Spleen (tissue), 11 donors: ENCODE measurements at regions not wholly inside any gene's neighbourhood (a gene's known extent, or its start where the extent isn't known, plus 50 kb on each side); places are given as distances from the start of the nearest gene placed in this dataset.

Experiments
- DNase-seq: peaks from one replicate; pipeline ENCODE4 v3.0.0-alpha.2; 2020
- H3K27ac ChIP-seq, 8 donors: fragments of 200-600 bp; sonication (generic) in 7 of 8; 1 replicate in 4 of 8; 2 replicates in 4 of 8; pipeline versions ENCODE4 v1.5.0 to v1.8.0; 2016 to 2021; ENCODE audit warnings: inconsistent platforms in 4 of 8, mild to moderate bottlenecking in 4 of 8, moderate library complexity in 1 of 8
- H3K27me3 ChIP-seq, 7 donors: fragments of 200-600 bp; sonication (generic) in 6 of 7; replicated peaks in 1 of 7; 1 replicate in 4 of 7; 2 replicates in 3 of 7; pipeline versions ENCODE4 v1.5.0 to v1.8.0; 2016 to 2021; ENCODE audit warnings: inconsistent platforms in 3 of 7, mild to moderate bottlenecking in 1 of 7
- H3K36me3 ChIP-seq, 6 donors: fragments of 200-600 bp; sonication (generic) in 5 of 6; 1 replicate in 4 of 6; 2 replicates in 2 of 6; pipeline versions ENCODE4 v1.5.0 to v1.8.0; 2016 to 2021; ENCODE audit warnings: inconsistent platforms in 2 of 6
- H3K4me1 ChIP-seq, 6 donors: fragments of 200-600 bp; sonication (generic) in 5 of 6; 1 replicate in 3 of 6; 2 replicates in 3 of 6; pipeline versions ENCODE4 v1.5.0 to v1.8.0; 2016 to 2021; ENCODE audit warnings: inconsistent platforms in 3 of 6
- H3K4me3 ChIP-seq, 8 donors: fragments of 200-600 bp; sonication (generic) in 7 of 8; 1 replicate in 4 of 8; 2 replicates in 4 of 8; pipeline versions ENCODE4 v1.5.0 to v1.8.0; 2016 to 2021; ENCODE audit warnings: inconsistent platforms in 4 of 8, mild to moderate bottlenecking in 4 of 8, moderate library complexity in 2 of 8
- H3K9me3 ChIP-seq, 8 donors: fragments of 200-600 bp; sonication (generic) in 7 of 8; 1 replicate in 4 of 8; 2 replicates in 4 of 8; pipeline versions ENCODE4 v1.5.0 to v1.8.0; 2016 to 2021; ENCODE audit warnings: inconsistent platforms in 4 of 8
- CTCF ChIP-seq, 11 experiments: fragments of 200-600 bp in 7 of 11; fragments of 450-650 bp in 4 of 11; sonication (generic) in 4 of 11; IDR thresholded peaks in 8 of 11; conservative IDR thresholded peaks in 3 of 11; 1 replicate in 7 of 11; 2 replicates in 4 of 11; pipeline versions ENCODE4 v1.4.0 to v1.8.0; 2016 to 2021; ENCODE audit warnings: antibody characterized with exemption in 11 of 11, inconsistent platforms in 4 of 11, mild to moderate bottlenecking in 1 of 11
- POLR2A ChIP-seq, 3 donors: fragments of 450-650 bp; IDR thresholded peaks; one replicate each; pipeline ENCODE4 v1.5.1; 2017; ENCODE audit warnings: antibody characterized with exemption in 3 of 3, mild to moderate bottlenecking in 1 of 3
- POLR2AphosphoS5 ChIP-seq, 3 donors: sonication (generic); formaldehyde crosslinking; IDR thresholded peaks; one replicate each; pipeline ENCODE4 v1.5.1; 2017; ENCODE audit warnings: antibody characterized with exemption in 3 of 3
- WGBS, 5 donors: extraction: QIAGEN DNeasy Blood & Tissue Kit in 3 of 5; methylation state at CpG; one replicate each; pipeline versions ENCODE4 v1.1.5 to v1.1.7; 2013 to 2018; 5-methylcytosine and 5-hydroxymethylcytosine counted together
- intact Hi-C: fragments of 100-400 bp; cut with DNase I; formaldehyde crosslinking; loops from one replicate; pipeline ENCODE4 v1.15.0; 2023; ENCODE audit warnings: low total_unique reads
- donor health status: healthy with polysubstance abuse.
- donor health status: DM: no; HTN: no; CAD: no; lungs with moderate emphysema.
- donor health status: DM: no; HTN: no; CAD: no.
- donor health status: Bipolar disorder and iron deficiency.
- donor health status: healthy.
- donor health status: DM: no; HTN: no; CAD: no.
- donor health status: DM: yes; HTN: yes; CAD: no.

- intact Hi-C loops, result no loop called here
- no peak for DNase-seq
- TF ChIP-seq CTCF (IDR thresholded peaks at IDR 0.05 in 8 of 11, conservative IDR thresholded peaks at IDR 0.05 in 3 of 11) (no peak), POLR2A (IDR thresholded peaks at IDR 0.05) (no peak), POLR2AphosphoS5 (IDR thresholded peaks at IDR 0.05) (no peak)
- Histone ChIP-seq H3K27me3 (no peaks in the 10 kb centered on the region), H3K9me3 (no peaks in the 10 kb centered on the region), H3K27ac (no peak overlapping the region), H3K36me3 (no peaks in the 10 kb centered on the region), H3K4me3 (no peak overlapping the region), H3K4me1 (no peaks in the 10 kb centered on the region)
- WGBS, 5 donors, result 71 to 83% (median 81%) methylated on average over 2 of the region's 2 CpGs
Measured at GRCh38 chr2:21794611-21795010, 670.8 kb downstream of the TDRD15 start.

GRCh38 chr2:21800356-21800755 is 676.6 kb downstream of the TDRD15 start:
- Histone ChIP-seq H3K27me3 (no peaks in the 10 kb centered on the region), H3K27ac (no peak overlapping the region), H3K4me1 (no peaks in the 10 kb centered on the region), H3K4me3 (no peak overlapping the region), H3K36me3 (no peaks in the 10 kb centered on the region), H3K9me3 (no peaks in the 10 kb centered on the region)
- intact Hi-C loops, result no loop called here
- WGBS, 5 donors, result 64 to 75% (median 68%) methylated on average over 1 of the region's 1 CpG
- TF ChIP-seq POLR2A (IDR thresholded peaks at IDR 0.05), result no peak
- no peak for TF ChIP-seq POLR2AphosphoS5 (IDR thresholded peaks at IDR 0.05)
- no peak for TF ChIP-seq CTCF (IDR thresholded peaks at IDR 0.05 in 8 of 11, conservative IDR thresholded peaks at IDR 0.05 in 3 of 11)
- DNase-seq, result no peak

- no peak for DNase-seq
- TF ChIP-seq POLR2AphosphoS5 (IDR thresholded peaks at IDR 0.05) (no peak), CTCF (IDR thresholded peaks at IDR 0.05 in 8 of 11, conservative IDR thresholded peaks at IDR 0.05 in 3 of 11) (no peak), POLR2A (IDR thresholded peaks at IDR 0.05) (no peak)
- no peaks in the 10 kb centered on the region for H3K27me3 ChIP-seq
- no peaks in the 10 kb centered on the region for H3K4me1 ChIP-seq
- no peak overlapping the region for H3K27ac ChIP-seq
- WGBS, 5 donors, result 40 to 55% (median 46%) methylated on average over 3 of the region's 3 CpGs
- H3K4me3 ChIP-seq, result no peak overlapping the region
- H3K36me3 ChIP-seq, result no peaks in the 10 kb centered on the region
- no peaks in the 10 kb centered on the region for H3K9me3 ChIP-seq
- intact Hi-C loops, result no loop called here
Measured at GRCh38 chr2:21803550-21803949, 679.8 kb downstream of the TDRD15 start.

GRCh38 chr2:21804151-21804550 is 680.4 kb downstream of the TDRD15 start:
- no peaks in the 10 kb centered on the region for H3K36me3 ChIP-seq

More at GRCh38 chr2:21804151-21804550, 680.4 kb downstream of the TDRD15 start:
- no peaks in the 10 kb centered on the region for H3K4me1 ChIP-seq
- no peak for DNase-seq
- no peaks in the 10 kb centered on the region for H3K9me3 ChIP-seq
- H3K4me3 ChIP-seq, result no peak overlapping the region
- H3K27me3 ChIP-seq, result no peaks in the 10 kb centered on the region
- H3K27ac ChIP-seq, result no peak overlapping the region
- TF ChIP-seq CTCF (IDR thresholded peaks at IDR 0.05 in 8 of 11, conservative IDR thresholded peaks at IDR 0.05 in 3 of 11) (no peak), POLR2A (IDR thresholded peaks at IDR 0.05) (no peak), POLR2AphosphoS5 (IDR thresholded peaks at IDR 0.05) (no peak)
- intact Hi-C loops, result no loop called here
- 79 to 91% (median 84%) methylated on average over 3 of the region's 3 CpGs for WGBS, 5 donors
